H1 (cell line): ENCODE measurements at regions not wholly inside any gene's neighbourhood (a gene's known extent, or its start where the extent isn't known, plus 50 kb on each side); places are given as distances from the start of the nearest gene placed in this dataset.

Experiments used
- CTCF ChIA-PET: fragments of 300-600 bp; sonication (Branson Sonifier 250); formaldehyde crosslinking; loops from one replicate; lab custom pipeline; 2021; ENCODE audit not compliant: partially characterized antibody; lab: Charles Lee
- POLR2A ChIA-PET: fragments of 300-600 bp; sonication (Branson Sonifier 250); formaldehyde crosslinking; loops from one replicate; lab custom pipeline; 2021; ENCODE audit warnings: inconsistent platforms; ENCODE audit not compliant: partially characterized antibody; lab: Charles Lee
- DNase-seq, 2 experiments: peaks; one replicate each; pipeline versions ENCODE4 v3.0.0 to v3.0.0-alpha.2; 2010 to 2022; ENCODE audit warnings: low spot score in 2 of 2, low read depth in 1 of 2, mixed read lengths in 1 of 2
- FAIRE-seq: peaks from 2 replicates; lab custom pipeline; 2011; peaks lifted over from hg19 to GRCh38; lab: Jason Lieb, UNC
- H2AFZ ChIP-seq: 2 replicates; pipeline ENCODE4 v1.8.1; 2012; ENCODE audit warnings: low read length, inconsistent platforms
- H2AK5ac ChIP-seq: 2 replicates; pipeline ENCODE4 v1.6.1; 2013; ENCODE audit warnings: low read depth, low read length
- H2BK120ac ChIP-seq: replicated peaks from 2 replicates; pipeline ENCODE3; 2013; ENCODE audit warnings: low read depth, low read length, inconsistent platforms
- H2BK12ac ChIP-seq: 2 replicates; pipeline ENCODE4 v1.6.1; 2013; ENCODE audit warnings: low read depth, low read length
- H2BK15ac ChIP-seq: 2 replicates; pipeline ENCODE4 v1.6.1; 2013; ENCODE audit warnings: low read length
- H2BK20ac ChIP-seq: 2 replicates; pipeline ENCODE4 v1.6.1; 2013; ENCODE audit warnings: low read length
- H2BK5ac ChIP-seq: 2 replicates; pipeline ENCODE4 v1.6.1; 2013; ENCODE audit warnings: low read depth, low read length
- H3K14ac ChIP-seq: 2 replicates; pipeline ENCODE4 v1.6.1; 2013; ENCODE audit warnings: inconsistent platforms; ENCODE audit not compliant: insufficient read length
- H3K18ac ChIP-seq: 2 replicates; pipeline ENCODE4 v1.6.1; 2013; ENCODE audit warnings: low read length; ENCODE audit errors: extremely low read depth
- H3K23ac ChIP-seq: 2 replicates; pipeline ENCODE4 v1.6.1; 2013; ENCODE audit warnings: inconsistent platforms; ENCODE audit not compliant: insufficient read length
- H3K23me2 ChIP-seq: 2 replicates; pipeline ENCODE4 v1.6.1; 2013; ENCODE audit warnings: low read depth, low read length
- H3K27ac ChIP-seq: 2 replicates; pipeline ENCODE4 v1.6.1; 2011; ENCODE audit warnings: low read depth, low read length, inconsistent platforms
- H3K27me3 ChIP-seq, 4 experiments: replicated peaks in 1 of 4; 1 replicate in 1 of 4; 2 replicates in 3 of 4; pipeline versions ENCODE4 v1.6.1 to v1.8.1; 2011 to 2013; ENCODE audit warnings: low read length in 3 of 4, mild to moderate bottlenecking in 3 of 4, inconsistent platforms in 2 of 4, mixed read lengths in 2 of 4, moderate library complexity in 1 of 4; ENCODE audit not compliant: control insufficient read depth in 3 of 4, insufficient read depth in 3 of 4; ENCODE audit errors: extremely low read depth in 1 of 4
- H3K36me3 ChIP-seq, 4 experiments: 2 replicates each; pipeline versions ENCODE4 v1.6.1 to v1.8.1; 2011 to 2013; ENCODE audit warnings: mild to moderate bottlenecking in 4 of 4, low read length in 3 of 4, moderate library complexity in 2 of 4, control low read depth in 1 of 4, inconsistent platforms in 1 of 4; ENCODE audit not compliant: insufficient read depth in 4 of 4, control insufficient read depth in 2 of 4
- H3K4ac ChIP-seq: replicated peaks from 2 replicates; pipeline ENCODE3; 2013; ENCODE audit warnings: low read length, low read depth, mixed read lengths, inconsistent platforms; ENCODE audit not compliant: insufficient read length
- H3K4me1 ChIP-seq, 4 experiments: replicated peaks in 1 of 4; 1 replicate in 1 of 4; 2 replicates in 3 of 4; pipeline versions ENCODE4 v1.6.1 to v1.8.1; 2011 to 2013; ENCODE audit warnings: low read length in 3 of 4, inconsistent platforms in 2 of 4, mixed read lengths in 1 of 4; ENCODE audit not compliant: insufficient read depth in 4 of 4, control insufficient read depth in 3 of 4
- H3K4me2 ChIP-seq, 2 experiments: 2 replicates each; pipeline versions ENCODE4 v1.6.1 to v1.8.1; 2011 to 2013; ENCODE audit warnings: low read depth in 2 of 2, low read length in 2 of 2, control low read depth in 1 of 2, inconsistent platforms in 1 of 2, mild to moderate bottlenecking in 1 of 2; ENCODE audit not compliant: insufficient read depth in 1 of 2
- H3K4me3 ChIP-seq, 4 experiments: fragments of 200-600, 300-600 bp in 1 of 4; sonication (generic), shearing (Covaris generic), sonication (Bioruptor Twin) in 1 of 4; 2 replicates each; pipeline versions ENCODE4 v1.5.1 to v1.8.1; 2011 to 2016; ENCODE audit warnings: low read length in 4 of 4, low read depth in 3 of 4, control low read depth in 2 of 4, inconsistent platforms in 2 of 4, mild to moderate bottlenecking in 2 of 4, mixed read lengths in 1 of 4, moderate library complexity in 1 of 4; ENCODE audit not compliant: insufficient read depth in 2 of 4; ENCODE audit errors: extremely low read depth in 1 of 4
- H3K56ac ChIP-seq: replicated peaks from 2 replicates; pipeline ENCODE3; 2013; ENCODE audit warnings: low read depth, mild to moderate bottlenecking, mixed read lengths, low read length, inconsistent platforms; ENCODE audit not compliant: insufficient read length
- H3K79me1 ChIP-seq: 2 replicates; pipeline ENCODE4 v1.6.1; 2013; ENCODE audit warnings: low read depth, low read length, control low read depth
- H3K79me2 ChIP-seq, 2 experiments: 2 replicates each; pipeline versions ENCODE4 v1.6.1 to v1.8.1; 2012 to 2013; ENCODE audit warnings: low read length in 2 of 2, mild to moderate bottlenecking in 2 of 2, inconsistent platforms in 1 of 2; ENCODE audit not compliant: insufficient read depth in 2 of 2, control insufficient read depth in 1 of 2
- H3K9ac ChIP-seq, 4 experiments: replicated peaks in 1 of 4; 1 replicate in 1 of 4; 2 replicates in 3 of 4; pipeline versions ENCODE4 v1.6.1 to v1.8.1; 2011 to 2013; ENCODE audit warnings: low read depth in 3 of 4, low read length in 3 of 4, control low read depth in 2 of 4, mild to moderate bottlenecking in 2 of 4, moderate library complexity in 2 of 4, inconsistent platforms in 1 of 4; ENCODE audit errors: extremely low read depth in 1 of 4
- H3K9me3 ChIP-seq, 2 experiments: 2 replicates each; pipeline versions ENCODE4 v1.6.1 to v1.8.1; 2012 to 2013; ENCODE audit warnings: mild to moderate bottlenecking in 2 of 2, moderate library complexity in 2 of 2, control low read depth in 1 of 2, inconsistent platforms in 1 of 2, low read depth in 1 of 2, low read length in 1 of 2, mixed read lengths in 1 of 2; ENCODE audit not compliant: insufficient read depth in 2 of 2
- H4K20me1 ChIP-seq, 2 experiments: replicated peaks in 1 of 2; 2 replicates each; pipeline versions ENCODE3 to v1.8.1; 2011 to 2013; ENCODE audit warnings: inconsistent platforms in 2 of 2, low read length in 2 of 2, mild to moderate bottlenecking in 1 of 2; ENCODE audit not compliant: insufficient read depth in 2 of 2, control insufficient read depth in 1 of 2
- H4K5ac ChIP-seq: 2 replicates; pipeline ENCODE4 v1.6.1; 2013; ENCODE audit warnings: low read length, low read depth, mixed read lengths, inconsistent platforms; ENCODE audit not compliant: insufficient read length
- H4K8ac ChIP-seq: 2 replicates; pipeline ENCODE4 v1.8.0; 2013; ENCODE audit warnings: mild to moderate bottlenecking, moderate library complexity, low read length, inconsistent platforms; ENCODE audit not compliant: insufficient read depth; ENCODE audit errors: extremely low read depth
- H4K91ac ChIP-seq: replicated peaks from 2 replicates; pipeline ENCODE3; 2013; ENCODE audit warnings: low read length, mixed read lengths, inconsistent platforms; ENCODE audit not compliant: insufficient read length
- GABPA ChIP-seq: IDR thresholded peaks from 2 replicates; pipeline ENCODE4 v1.6.1; 2011; ENCODE audit warnings: mild to moderate bottlenecking, low read length, moderate library complexity, borderline replicate concordance; ENCODE audit not compliant: insufficient read depth
- JUN ChIP-seq: IDR thresholded peaks from 2 replicates; pipeline ENCODE4 v1.6.1; 2011; ENCODE audit warnings: low read depth, mild to moderate bottlenecking, improper control_type of control experiment, low read length
- KDM4A ChIP-seq: IDR thresholded peaks from one replicate; pipeline ENCODE4 v1.7.1; 2012; ENCODE audit warnings: low read depth, mild to moderate bottlenecking, moderate library complexity, low read length, inconsistent platforms; ENCODE audit not compliant: severe bottlenecking
- POLR2AphosphoS5 ChIP-seq: IDR thresholded peaks from 2 replicates; pipeline ENCODE4 v1.6.1; 2011; ENCODE audit warnings: low read depth, low read length
- SIX5 ChIP-seq: IDR thresholded peaks from 2 replicates; pipeline ENCODE4 v1.6.1; 2011; ENCODE audit warnings: mild to moderate bottlenecking, low read depth, low read length
- SP2 ChIP-seq: IDR thresholded peaks from 2 replicates; pipeline ENCODE4 v1.6.1; 2012; ENCODE audit warnings: mild to moderate bottlenecking, low read length, inconsistent platforms
- TAF1 ChIP-seq: IDR thresholded peaks from 2 replicates; pipeline ENCODE4 v1.6.1; 2011; ENCODE audit warnings: mild to moderate bottlenecking, low read depth, low read length
- WGBS, 2 experiments: shearing (Covaris generic) in 1 of 2; methylation state at CpG; one replicate each; pipeline versions ENCODE4 v1.1.6 to v1.1.7; 2013 to 2015; ENCODE audit warnings: low lambda C conversion rate in 2 of 2, mixed read lengths in 2 of 2, inconsistent platforms in 1 of 2, low coverage in 1 of 2, missing lambda C conversion rate in 1 of 2; ENCODE audit not compliant: insufficient replicate concordance in 2 of 2, insufficient coverage in 1 of 2, insufficient read length in 1 of 2; ENCODE audit errors: extremely low coverage in 1 of 2, missing lambda C conversion rate in 1 of 2; 5-methylcytosine and 5-hydroxymethylcytosine counted together
- TF ChIP-seq, protein P1 (sequence below): IDR thresholded peaks from 2 replicates; pipeline ENCODE4 v1.6.1; 2012; ENCODE audit warnings: inconsistent platforms

- H3K9me3 ChIP-seq: no peaks in the 10 kb centered on the region
- H3K23me2 ChIP-seq: no peaks in the 10 kb centered on the region
- no peak overlapping the region for H4K8ac ChIP-seq
- no peaks in the 10 kb centered on the region for H3K79me2 ChIP-seq
- no peak overlapping the region for H2BK5ac ChIP-seq
- H3K79me1 ChIP-seq: no peaks in the 10 kb centered on the region
- H3K18ac ChIP-seq: no peak overlapping the region
- ChIA-PET CTCF (no interaction called here), POLR2A (interaction anchor here (0.6 kb wide), 1 partner anchor 293 kb away, joined by 4 read pairs; no protein-coding TSS in a partner anchor)
- no peak overlapping the region for H2BK20ac ChIP-seq
- H3K14ac ChIP-seq: no peak overlapping the region
- H2BK12ac ChIP-seq: no peak overlapping the region
- H2BK15ac ChIP-seq: no peak overlapping the region
- no peak overlapping the region for H4K91ac ChIP-seq
- TF ChIP-seq, protein P1, sequence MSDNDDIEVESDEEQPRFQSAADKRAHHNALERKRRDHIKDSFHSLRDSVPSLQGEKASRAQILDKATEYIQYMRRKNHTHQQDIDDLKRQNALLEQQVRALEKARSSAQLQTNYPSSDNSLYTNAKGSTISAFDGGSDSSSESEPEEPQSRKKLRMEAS: no peak
- TF ChIP-seq POLR2AphosphoS5 (no peak), SIX5 (no peak), GABPA (no peak), SP2 (no peak), TAF1 (no peak), JUN (no peak), KDM4A (no peak)
- H3K27me3 ChIP-seq: no peaks in the 10 kb centered on the region
- DNase-seq (no peak), FAIRE-seq (no peak)
- H3K56ac ChIP-seq: no peak overlapping the region
- H3K27ac ChIP-seq: no peak overlapping the region
- 51% methylated on average over 3 of the region's 3 CpGs; no CpG with 5 or more reads in 1 of the 2 experiments for WGBS, 2 experiments
- H2AFZ ChIP-seq: no peak overlapping the region
- H3K9ac ChIP-seq: no peak overlapping the region
- H2BK120ac ChIP-seq: no peak overlapping the region
- no peaks in the 10 kb centered on the region; a peak in 1 of 7 replicates for H3K4me1 ChIP-seq
- H2AK5ac ChIP-seq: no peak overlapping the region
- no peaks in the 10 kb centered on the region for H4K20me1 ChIP-seq
- H4K5ac ChIP-seq: no peak overlapping the region
- H3K36me3 ChIP-seq: no peaks in the 10 kb centered on the region
- no peak overlapping the region for H3K4ac ChIP-seq
- no peak overlapping the region for H3K4me3 ChIP-seq
- no peak overlapping the region for H3K23ac ChIP-seq
- no peak overlapping the region for H3K4me2 ChIP-seq
Measured at GRCh38 chr3:145898487-145898886, 262.5 kb downstream of the PLOD2 start.
